Kidney capillary endothelial cell (primary cell): ENCODE measurements at regions not wholly inside any gene's neighbourhood (a gene's known extent, or its start where the extent isn't known, plus 50 kb on each side); places are given as distances from the start of the nearest gene placed in this dataset.
A peak's percentile ranks its signal among the peaks of the same experiment; 100 is the strongest.

ENCODE experiments used
- DNase-seq: peaks from one replicate; pipeline ENCODE4 v3.0.0-alpha.2; 2018; ENCODE audit warnings: low spot score

GRCh38 chr20:39823224-39823623 lies 861.1 kb downstream of the DHX35 start:
- no peak for DNase-seq

DNA sequence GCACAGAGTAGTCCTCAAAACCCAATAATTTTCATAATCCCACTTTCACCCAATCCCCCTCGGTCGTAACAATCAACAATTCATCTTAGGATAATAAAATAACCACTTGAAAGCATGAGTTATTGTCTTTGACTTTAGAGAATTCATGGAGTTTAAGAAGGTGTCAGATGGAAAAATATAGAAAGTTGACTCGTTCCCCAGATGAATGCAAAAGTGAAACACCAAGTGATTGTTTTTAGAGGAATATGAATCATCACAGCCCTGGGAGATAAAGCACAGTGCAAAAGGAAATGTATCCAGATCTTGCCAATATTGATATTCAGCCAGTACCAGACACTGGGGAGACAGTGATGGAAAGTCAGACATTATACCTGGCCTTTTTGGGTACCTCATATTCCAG lies 860.5 kb downstream of the DHX35 start:
- peak; percentile 3 for DNase-seq

DNA sequence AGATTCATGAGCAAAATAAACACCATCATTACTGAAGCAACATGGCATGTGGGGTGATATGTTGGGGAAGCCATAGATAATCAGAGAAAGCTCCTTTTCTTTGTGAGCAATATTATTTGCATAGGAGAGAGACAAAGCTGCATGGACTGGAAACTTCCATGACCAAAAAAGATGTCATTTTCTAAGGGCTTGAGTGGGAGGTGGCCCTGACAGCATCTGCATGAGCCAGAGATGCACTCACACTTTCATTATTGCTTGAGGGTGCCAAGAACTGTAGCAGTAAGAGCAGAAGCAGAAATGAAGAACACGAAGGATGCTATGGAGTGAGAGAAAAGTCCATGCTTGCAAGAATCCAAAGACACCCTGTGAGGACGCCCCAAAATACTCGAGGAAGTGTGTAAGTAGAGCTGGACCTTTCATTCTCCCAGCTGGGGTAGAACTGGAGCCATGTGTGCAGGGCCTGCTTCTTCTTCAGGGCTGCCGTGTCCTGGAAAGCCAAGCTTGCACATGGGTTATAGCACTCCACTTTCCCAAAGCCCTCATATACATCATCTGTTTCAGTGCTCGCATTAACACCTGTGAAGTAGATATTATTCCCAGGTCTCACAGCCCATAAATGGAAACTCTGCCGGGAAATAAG lies 851.2 kb downstream of the DHX35 start:
- no peak for DNase-seq

- DNase-seq: no peak
Measured at GRCh38 chr20:39812116-39812515, 850.0 kb downstream of the DHX35 start.

DNA sequence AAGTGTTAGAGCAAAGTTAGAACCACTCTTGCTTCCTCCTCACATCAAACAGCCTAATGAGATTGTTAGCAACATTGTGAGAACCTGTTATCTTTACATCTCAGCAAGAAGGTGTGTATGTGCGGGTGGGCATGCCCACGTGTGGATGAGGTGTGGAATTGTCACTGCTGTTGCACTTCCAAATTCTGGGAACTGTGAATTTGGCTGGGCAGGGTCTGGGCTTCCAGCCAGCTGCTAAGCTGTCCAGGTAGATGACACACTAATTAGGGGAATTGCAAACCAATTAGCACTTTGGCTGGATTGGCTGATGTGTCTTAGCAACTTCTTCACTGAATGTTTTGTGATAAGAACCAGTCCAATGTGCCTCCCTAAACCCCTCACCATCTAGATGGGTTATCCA lies 848.2 kb downstream of the DHX35 start:
- DNase-seq: no peak

GRCh38 chr20:39808613-39809012 lies 846.5 kb downstream of the DHX35 start:
- DNase-seq: no peak

DNA sequence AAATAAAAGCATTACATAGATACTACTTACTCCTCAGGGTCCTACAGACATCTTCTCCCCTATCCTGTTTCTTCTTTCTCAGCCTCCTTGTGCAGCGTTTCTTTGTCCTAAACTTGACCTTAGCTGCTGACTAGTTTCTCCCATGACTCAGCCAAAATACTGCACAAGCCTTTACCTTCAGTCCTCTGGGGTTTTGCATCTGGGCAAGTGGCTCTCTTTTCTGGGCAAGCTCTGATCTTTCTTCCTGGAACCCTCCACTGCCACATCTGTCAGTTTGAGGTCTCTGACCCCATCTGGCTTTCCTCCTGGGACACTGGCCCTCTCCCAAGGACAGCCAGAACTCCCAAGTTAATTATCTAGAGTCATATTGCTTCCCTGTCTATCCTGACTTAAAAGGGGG lies 838.4 kb downstream of the DHX35 start:
- no peak for DNase-seq

DNA sequence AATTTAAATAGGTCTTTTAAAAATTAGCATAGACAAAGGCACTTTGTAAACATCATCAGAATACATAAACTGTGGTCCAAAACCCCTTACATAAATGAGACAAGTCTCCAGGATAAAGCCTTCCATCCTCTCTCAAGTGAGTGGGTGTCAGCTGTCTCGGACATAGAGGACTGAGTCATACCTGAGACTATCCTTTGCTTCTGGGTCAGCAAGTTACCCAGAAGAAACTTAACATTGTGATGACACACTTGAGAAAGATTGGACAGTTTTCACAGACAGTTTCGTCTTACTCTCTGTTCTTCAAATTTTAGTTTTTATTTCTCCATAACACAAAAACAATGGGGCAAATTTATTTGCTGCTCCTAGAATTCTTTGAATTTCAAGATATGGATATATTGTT lies 838.0 kb downstream of the DHX35 start:
- DNase-seq: no peak

DNA sequence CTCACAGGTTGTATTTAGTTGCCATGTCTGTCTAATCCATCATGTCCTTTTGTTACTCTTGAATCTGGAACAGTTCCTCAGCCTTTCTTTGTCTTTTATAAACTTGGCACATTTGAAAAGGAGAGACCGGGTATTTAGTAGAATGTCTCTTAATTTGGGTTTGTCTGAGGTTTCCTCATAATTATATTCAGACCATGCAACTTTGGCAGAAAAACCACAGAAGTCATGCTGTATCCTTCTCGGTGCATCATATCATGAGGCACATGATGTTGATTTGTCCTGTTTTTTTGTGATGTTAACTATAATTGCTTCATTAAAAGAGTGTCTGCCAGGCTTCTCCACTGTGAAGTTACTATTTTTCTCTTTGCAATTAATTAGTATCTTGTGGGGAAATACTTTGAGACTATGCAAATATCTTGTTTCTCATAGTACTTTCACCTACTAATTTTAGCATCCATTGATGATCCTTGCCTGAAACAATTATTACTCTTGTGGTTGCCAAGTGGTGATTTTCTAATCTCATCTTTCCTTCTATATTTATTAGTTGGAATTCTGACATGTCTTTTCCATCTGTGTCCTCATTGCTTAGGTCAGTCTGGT lies 837.3 kb downstream of the DHX35 start:
- no peak for DNase-seq

- DNase-seq: no peak
Measured at GRCh38 chr20:39795401-39796272, 833.5 kb downstream of the DHX35 start.

- no peak for DNase-seq
Measured at GRCh38 chr20:39792334-39792733, 830.2 kb downstream of the DHX35 start.

- DNase-seq: no peak
Measured at GRCh38 chr20:39789411-39789810, 827.3 kb downstream of the DHX35 start.

DNA sequence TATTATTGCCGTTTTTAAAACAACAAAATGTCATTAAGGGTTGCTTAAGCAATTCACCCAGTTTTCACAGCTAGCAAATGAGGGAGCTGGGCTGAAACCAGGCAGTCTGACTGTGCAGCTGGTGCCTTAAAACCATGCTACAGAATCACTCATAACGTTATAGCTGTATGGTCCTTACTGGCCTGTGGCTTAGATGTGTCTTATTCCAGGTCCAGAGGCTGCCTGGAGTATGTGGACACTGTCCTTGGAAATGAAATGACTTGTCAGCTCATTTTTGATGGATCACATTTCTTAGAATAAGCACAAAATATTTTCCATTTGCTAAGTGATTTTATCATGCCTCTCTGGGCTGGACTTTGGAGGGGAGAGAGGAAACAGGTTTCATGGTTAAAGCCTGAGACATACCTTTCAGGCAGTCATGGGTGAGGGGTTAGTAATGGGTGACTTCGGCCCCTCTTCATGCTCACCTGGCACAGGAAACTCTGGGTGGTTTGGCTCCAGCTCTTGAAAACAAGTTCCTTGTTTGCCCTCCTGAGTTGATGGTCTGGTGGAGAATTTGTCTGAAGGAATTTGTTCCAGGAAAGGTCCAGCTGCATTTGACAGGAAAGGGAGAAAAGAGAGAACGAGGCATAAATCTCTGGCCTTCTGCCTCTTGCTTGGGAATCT lies 823.2 kb downstream of the DHX35 start:
- DNase-seq: no peak

DNA sequence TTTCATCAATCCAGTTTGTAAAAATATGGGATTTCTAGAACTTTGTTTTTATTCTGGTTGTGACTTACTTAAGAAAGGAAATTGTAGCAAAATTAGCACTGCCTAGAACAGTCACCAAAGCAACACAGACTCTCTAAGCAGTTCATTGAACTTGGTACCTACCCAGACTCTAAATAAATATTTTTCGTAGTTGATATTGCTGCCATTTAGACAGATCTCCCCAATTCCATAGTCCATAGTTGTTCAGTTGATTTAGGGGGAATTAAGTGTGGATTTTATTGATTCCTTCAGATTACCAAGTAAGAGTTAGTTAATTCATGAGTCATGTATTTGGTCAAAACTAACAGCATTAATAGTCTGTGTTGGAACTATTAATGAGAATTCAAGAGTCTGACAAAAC lies 822.5 kb downstream of the DHX35 start:
- DNase-seq: no peak

DNA sequence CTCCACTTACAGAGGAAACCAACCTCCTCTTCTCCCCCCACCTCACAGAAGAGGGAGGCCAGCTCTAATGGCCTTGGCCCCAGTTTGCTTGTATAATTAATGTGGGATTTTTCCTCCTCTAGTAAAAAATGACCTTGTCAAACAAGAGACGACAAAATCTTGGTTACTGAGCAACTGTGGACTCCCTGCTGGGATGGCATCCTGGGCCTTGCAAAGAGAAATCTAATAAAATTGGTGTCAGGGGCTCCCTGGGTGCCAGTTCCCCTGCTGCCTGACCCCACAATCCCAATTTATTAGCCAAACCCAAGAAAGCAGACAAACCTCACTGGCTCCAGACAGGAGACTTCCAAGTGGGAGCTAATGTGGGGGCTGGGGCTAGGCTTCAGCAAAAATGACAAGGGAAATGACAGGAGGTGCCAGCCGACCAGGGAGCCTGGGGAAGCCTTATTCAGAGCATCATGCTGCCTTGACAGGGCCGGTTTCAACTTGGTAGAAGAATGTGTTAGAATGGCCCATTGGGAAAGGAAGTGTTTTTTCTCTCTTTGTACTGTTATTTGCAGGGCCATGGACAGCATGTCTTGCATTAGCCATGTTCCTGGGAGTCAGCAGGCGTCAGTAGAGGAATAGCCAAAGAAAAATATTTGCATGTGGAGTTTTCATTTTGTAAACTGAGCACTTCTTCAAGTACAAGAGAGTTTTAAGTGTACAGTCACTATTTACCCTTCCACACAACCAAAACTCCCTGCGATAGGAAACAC lies 816.9 kb downstream of the DHX35 start:
- no peak for DNase-seq

DNA sequence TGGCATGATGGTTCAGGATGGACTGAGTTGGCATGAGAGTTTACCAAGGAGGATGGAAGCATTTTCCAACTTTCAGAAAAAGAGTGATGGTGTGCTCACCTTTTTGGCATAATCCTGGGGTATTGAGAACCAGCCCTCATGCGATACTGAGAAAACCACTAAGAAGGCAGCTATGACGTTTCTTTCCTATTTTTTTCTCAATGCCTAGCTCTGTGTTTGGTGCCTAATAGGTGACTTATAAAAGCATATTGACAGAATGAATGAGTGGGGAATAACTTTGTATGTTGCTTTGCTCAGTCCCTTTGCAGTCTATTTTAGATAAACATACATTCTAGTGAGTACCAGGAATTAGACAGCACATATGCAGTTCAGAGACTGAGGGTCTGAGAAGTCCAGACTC lies 816.3 kb downstream of the DHX35 start:
- no peak for DNase-seq

DNA sequence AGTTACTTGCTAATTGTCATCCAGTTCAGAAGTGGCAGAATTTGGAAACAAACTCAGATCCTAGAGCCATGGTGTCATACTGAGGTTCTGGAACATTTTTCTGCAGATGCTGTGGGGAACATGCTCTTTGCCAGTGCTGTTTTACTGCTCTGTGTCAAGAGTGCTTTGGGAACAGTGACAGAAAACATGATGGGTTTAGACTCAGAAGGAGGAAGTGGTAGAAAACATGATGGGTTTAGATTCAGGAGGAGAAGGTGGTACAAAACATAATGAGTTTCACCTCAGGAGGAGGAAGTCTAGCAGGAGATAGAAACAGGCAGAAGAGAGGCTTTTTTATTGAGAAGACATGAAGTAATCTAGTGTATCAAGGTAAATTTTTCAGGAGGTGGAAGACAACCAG lies 815.5 kb downstream of the DHX35 start:
- DNase-seq: no peak

DNA sequence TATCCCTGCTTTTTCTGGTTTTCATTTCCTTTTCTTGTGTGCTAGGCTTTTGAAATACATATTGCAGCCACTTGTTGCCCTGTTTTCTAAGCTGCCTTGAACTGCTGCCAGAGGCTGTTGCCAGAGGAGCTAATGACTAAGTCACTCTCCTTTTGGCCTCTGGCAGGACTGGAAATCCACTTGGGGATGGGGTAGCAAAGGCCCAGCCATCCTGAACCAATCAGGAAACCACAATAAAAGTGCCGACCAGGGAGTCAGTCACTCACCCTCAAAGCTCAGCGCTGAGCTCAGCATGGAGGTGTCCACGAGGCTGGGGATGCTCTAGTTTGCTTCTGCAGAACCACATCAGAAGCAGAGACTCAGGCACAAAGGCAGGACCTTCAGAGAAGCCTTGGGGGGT lies 813.0 kb downstream of the DHX35 start:
- DNase-seq: no peak

DNA sequence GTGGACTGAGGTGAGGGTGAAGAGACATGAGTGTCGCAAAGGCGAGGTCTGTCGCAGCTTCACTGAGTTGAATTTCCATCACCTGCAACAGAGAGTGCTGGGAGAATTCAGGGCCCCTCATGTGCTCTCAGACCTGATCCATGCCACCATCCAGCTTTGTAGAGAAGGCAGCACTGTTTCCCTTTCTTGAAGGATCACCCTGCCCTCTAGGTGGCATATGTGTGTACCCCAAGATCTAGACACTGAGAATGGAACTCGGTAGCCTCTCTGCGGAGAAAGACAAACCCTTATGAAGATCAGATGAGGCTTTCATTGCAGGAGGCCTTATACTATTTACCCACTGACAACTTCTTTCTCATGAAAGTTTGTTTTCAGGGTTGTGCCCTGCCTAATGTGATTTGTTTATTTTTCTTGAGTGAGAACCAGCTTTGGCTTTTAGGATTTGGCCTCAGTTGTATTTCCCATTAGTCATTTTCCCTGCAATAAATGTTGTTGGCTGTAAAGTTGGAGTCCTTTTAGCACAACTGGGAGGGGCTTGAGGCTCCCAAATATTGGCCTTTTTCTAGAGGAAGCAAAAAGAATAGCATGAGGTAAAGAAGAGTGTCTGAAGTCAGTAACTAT lies 811.3 kb downstream of the DHX35 start:
- DNase-seq: no peak

GRCh38 chr20:39767352-39767751 lies 805.2 kb downstream of the DHX35 start:
- no peak for DNase-seq

- no peak for DNase-seq
Measured at GRCh38 chr20:39766333-39766732, 804.2 kb downstream of the DHX35 start.

GRCh38 chr20:39762716-39763115 lies 800.6 kb downstream of the DHX35 start:
- DNase-seq: no peak
